ENCODE measurements at regions not wholly inside any gene's neighbourhood (a gene's known extent, or its start where the extent isn't known, plus 50 kb on each side); places are given as distances from the start of the nearest gene placed in this dataset.

- no peak for TF ChIP-seq CTCF (IDR thresholded peaks at IDR 0.05)
- Histone ChIP-seq H3K36me3 (ENCODE audit: insufficient read depth, low read length) (no peaks in the 10 kb centered on the region), H3K27ac (ENCODE audit: low read depth in 1 of 2, low read length in 2 of 2) (no peak overlapping the region), H3K27me3 (ENCODE audit: control insufficient read depth in 1 of 2, insufficient read depth in 2 of 2, low read length in 2 of 2) (no peaks in the 10 kb centered on the region), H3K4me3 (ENCODE audit: low read length) (no peak overlapping the region), H3K9me3 (ENCODE audit: control insufficient read depth in 1 of 2, insufficient read depth in 1 of 2, low read length in 2 of 2) (no peaks in the 10 kb centered on the region), H3K4me1 (ENCODE audit: insufficient read depth, low read length) (no peaks in the 10 kb centered on the region)
- no peaks in the 10 kb centered on the region for H3K27me3 Mint-ChIP-seq
- no peaks in the 10 kb centered on the region for H3K4me1 Mint-ChIP-seq (ENCODE audit: low read depth)
- no peak overlapping the region for H3K27ac Mint-ChIP-seq
- DNase-seq (no peak), ATAC-seq (ENCODE audit: poor library complexity) (no peak)
- H3K9me3 Mint-ChIP-seq: peaks cover 3% of the 10 kb centered on the region
- intact Hi-C loops (cut with DNase I, micrococcal nuclease): no loop called here
- ChIA-PET POLR2A (no interaction called here), CTCF (no interaction called here)
- no peak overlapping the region for H3K4me3 Mint-ChIP-seq
- H3K36me3 Mint-ChIP-seq (ENCODE audit: low read depth): no peaks in the 10 kb centered on the region
Measured at GRCh38 chr6:147888374-147888773, 379.9 kb downstream of the SAMD5 start.

GRCh38 chr6:147891671-147892070 is 383.2 kb downstream of the SAMD5 start:
- Mint-ChIP-seq H3K4me1 (ENCODE audit: low read depth) (no peaks in the 10 kb centered on the region), H3K27ac (no peak overlapping the region), H3K4me3 (no peak overlapping the region), H3K27me3 (no peaks in the 10 kb centered on the region), H3K9me3 (peaks cover 3% of the 10 kb centered on the region), H3K36me3 (ENCODE audit: low read depth) (no peaks in the 10 kb centered on the region)
- no peaks in the 10 kb centered on the region for H3K4me1 ChIP-seq (ENCODE audit: insufficient read depth, low read length)
- ChIA-PET POLR2A (no interaction called here), CTCF (no interaction called here)
- H3K4me3 ChIP-seq (ENCODE audit: low read length): no peak overlapping the region
- intact Hi-C loops (cut with DNase I, micrococcal nuclease): no loop called here
- no peaks in the 10 kb centered on the region for H3K9me3 ChIP-seq (ENCODE audit: control insufficient read depth in 1 of 2, insufficient read depth in 1 of 2, low read length in 2 of 2)
- H3K36me3 ChIP-seq (ENCODE audit: insufficient read depth, low read length): no peaks in the 10 kb centered on the region
- H3K27ac ChIP-seq (ENCODE audit: low read depth in 1 of 2, low read length in 2 of 2): no peak overlapping the region
- DNase-seq: no peak
- no peak for TF ChIP-seq CTCF (IDR thresholded peaks at IDR 0.05)
- no peak for ATAC-seq (ENCODE audit: poor library complexity)
- H3K27me3 ChIP-seq (ENCODE audit: control insufficient read depth in 1 of 2, insufficient read depth in 2 of 2, low read length in 2 of 2): no peaks in the 10 kb centered on the region

- ChIA-PET POLR2A (no interaction called here), CTCF (no interaction called here)
- intact Hi-C loops (cut with DNase I, micrococcal nuclease): no loop called here
- no peak overlapping the region for H3K27ac Mint-ChIP-seq
- no peak for TF ChIP-seq CTCF (IDR thresholded peaks at IDR 0.05)
- H3K4me3 Mint-ChIP-seq: no peak overlapping the region
- H3K9me3 Mint-ChIP-seq: peaks cover 3% of the 10 kb centered on the region
- H3K27ac ChIP-seq (ENCODE audit: low read depth in 1 of 2, low read length in 2 of 2): no peak overlapping the region
- no peak for ATAC-seq (ENCODE audit: poor library complexity)
- H3K9me3 ChIP-seq (ENCODE audit: control insufficient read depth in 1 of 2, insufficient read depth in 1 of 2, low read length in 2 of 2): no peaks in the 10 kb centered on the region
- H3K4me3 ChIP-seq (ENCODE audit: low read length): no peak overlapping the region
- H3K36me3 ChIP-seq (ENCODE audit: insufficient read depth, low read length): no peaks in the 10 kb centered on the region
- H3K4me1 Mint-ChIP-seq (ENCODE audit: low read depth): no peaks in the 10 kb centered on the region
- no peaks in the 10 kb centered on the region for H3K4me1 ChIP-seq (ENCODE audit: insufficient read depth, low read length)
- no peaks in the 10 kb centered on the region for H3K27me3 Mint-ChIP-seq
- no peaks in the 10 kb centered on the region for H3K27me3 ChIP-seq (ENCODE audit: control insufficient read depth in 1 of 2, insufficient read depth in 2 of 2, low read length in 2 of 2)
- no peaks in the 10 kb centered on the region for H3K36me3 Mint-ChIP-seq (ENCODE audit: low read depth)
- no peak for DNase-seq
Measured at GRCh38 chr6:147892476-147892875, 384.0 kb downstream of the SAMD5 start.

Measured in CD4-positive, alpha-beta T cell (primary cell).